Esophagus muscularis mucosa (tissue), 4 donors: ENCODE measurements at regions not wholly inside any gene's neighbourhood (a gene's known extent, or its start where the extent isn't known, plus 50 kb on each side); places are given as distances from the start of the nearest gene placed in this dataset.

ENCODE experiments used
- DNase-seq: peaks from one replicate; pipeline ENCODE4 v3.0.0-alpha.2; 2017; ENCODE audit errors: extremely low spot score
- H3K27ac ChIP-seq, 4 donors: fragments of 200-600 bp; sonication (generic); replicated peaks in 1 of 4; 1 replicate in 3 of 4; 2 replicates in 1 of 4; pipeline ENCODE4 v1.5.1; 2016 to 2019; ENCODE audit warnings: mild to moderate bottlenecking in 1 of 4
- H3K27me3 ChIP-seq, 4 donors: fragments of 200-600 bp; sonication (generic); one replicate each; pipeline versions ENCODE4 v1.5.1 to v1.6.0; 2016 to 2019
- H3K36me3 ChIP-seq, 4 donors: fragments of 200-600 bp; sonication (generic); one replicate each; pipeline ENCODE4 v1.5.1; 2016 to 2019
- H3K4me1 ChIP-seq, 4 donors: fragments of 200-600 bp; sonication (generic); one replicate each; pipeline ENCODE4 v1.5.1; 2016 to 2019
- H3K4me3 ChIP-seq, 4 donors: fragments of 200-600 bp; sonication (generic); 1 replicate in 2 of 4; 2 replicates in 2 of 4; pipeline ENCODE4 v1.5.1; 2016 to 2019; ENCODE audit warnings: mild to moderate bottlenecking in 4 of 4, moderate library complexity in 1 of 4
- H3K9me3 ChIP-seq, 4 donors: fragments of 200-600 bp; sonication (generic); 1 replicate in 3 of 4; 2 replicates in 1 of 4; pipeline ENCODE4 v1.5.1; 2016 to 2019
- CTCF ChIP-seq, 3 experiments: fragments of 200-600 bp in 2 of 3; fragments of 450-650 bp in 1 of 3; sonication (generic) in 2 of 3; IDR thresholded peaks; one replicate each; pipeline ENCODE4 v1.5.1; 2017 to 2019; ENCODE audit warnings: antibody characterized with exemption in 3 of 3, mild to moderate bottlenecking in 2 of 3, moderate library complexity in 1 of 3
- EP300 ChIP-seq: sonication (generic); formaldehyde crosslinking; IDR thresholded peaks from one replicate; pipeline ENCODE4 v1.6.1; 2017; ENCODE audit warnings: antibody characterized with exemption
- POLR2A ChIP-seq: fragments of 450-650 bp; IDR thresholded peaks from one replicate; pipeline ENCODE4 v1.6.1; 2017; ENCODE audit warnings: antibody characterized with exemption, moderate library complexity, mild to moderate bottlenecking, low read depth
- POLR2AphosphoS5 ChIP-seq, 2 donors: sonication (generic); formaldehyde crosslinking; IDR thresholded peaks; one replicate each; pipeline ENCODE4 v1.6.1; 2017; ENCODE audit warnings: antibody characterized with exemption in 2 of 2
- WGBS: methylation state at CpG from one replicate; pipeline ENCODE4 v1.1.5; 2018; 5-methylcytosine and 5-hydroxymethylcytosine counted together
- intact Hi-C: fragments of 100-400 bp; cut with DNase I; formaldehyde crosslinking; loops from one replicate; pipeline ENCODE4 v1.15.1; 2023

GRCh38 chr4:89174784-89175183 is 63.5 kb downstream of the TIGD2 start:
- WGBS = 88% methylated on average over 6 of the region's 6 CpGs
- Histone ChIP-seq H3K27me3 (no peaks in the 10 kb centered on the region), H3K27ac (no peak overlapping the region), H3K4me3 (no peak overlapping the region), H3K36me3 (no peaks in the 10 kb centered on the region), H3K4me1 (peaks cover 0 to 7% (median 3%) of the 10 kb centered on the region in 4 donors), H3K9me3 (no peaks in the 10 kb centered on the region)
- TF ChIP-seq CTCF (IDR thresholded peaks at IDR 0.05) (no peak), EP300 (no peak), POLR2A (no peak), POLR2AphosphoS5 (IDR thresholded peaks at IDR 0.05) (no peak)
- intact Hi-C loops = no loop called here
- no peak for DNase-seq

- intact Hi-C loops = no loop called here
- no peak for TF ChIP-seq POLR2AphosphoS5 (IDR thresholded peaks at IDR 0.05)
- TF ChIP-seq EP300 = no peak
- no peak for TF ChIP-seq CTCF (IDR thresholded peaks at IDR 0.05)
These were observed 64.3 kb downstream of the TIGD2 start for GRCh38 chr4:89175611-89176010.

GRCh38 chr4:89177807-89178206 is 66.5 kb downstream of the TIGD2 start:
- no peaks in the 10 kb centered on the region for H3K36me3 ChIP-seq
- H3K4me3 ChIP-seq = no peak overlapping the region
- H3K4me1 ChIP-seq = no peaks in the 10 kb centered on the region
- DNase-seq = no peak
- no peaks in the 10 kb centered on the region for H3K27me3 ChIP-seq
- H3K9me3 ChIP-seq = no peaks in the 10 kb centered on the region
- 69% methylated on average over 1 of the region's 1 CpG for WGBS
- TF ChIP-seq POLR2A (no peak), EP300 (no peak), CTCF (IDR thresholded peaks at IDR 0.05) (no peak), POLR2AphosphoS5 (IDR thresholded peaks at IDR 0.05) (no peak)
- intact Hi-C loops = no loop called here
- H3K27ac ChIP-seq = no peak overlapping the region

More at GRCh38 chr4:89175611-89176010, 64.3 kb downstream of the TIGD2 start:
- Histone ChIP-seq H3K9me3 (no peaks in the 10 kb centered on the region), H3K27me3 (no peaks in the 10 kb centered on the region), H3K27ac (no peak overlapping the region), H3K4me3 (no peak overlapping the region), H3K36me3 (no peaks in the 10 kb centered on the region), H3K4me1 (peaks cover 0 to 7% (median 3%) of the 10 kb centered on the region in 4 donors)
- DNase-seq = no peak

- H3K36me3 ChIP-seq = no peaks in the 10 kb centered on the region
- no peak overlapping the region for H3K27ac ChIP-seq
- no peak overlapping the region for H3K4me3 ChIP-seq
- no peaks in the 10 kb centered on the region for H3K4me1 ChIP-seq
- H3K27me3 ChIP-seq = no peaks in the 10 kb centered on the region
- DNase-seq = no peak
- WGBS = 36% methylated on average over 1 of the region's 1 CpG
- TF ChIP-seq POLR2A = no peak
- TF ChIP-seq POLR2AphosphoS5 (IDR thresholded peaks at IDR 0.05) = no peak
- TF ChIP-seq CTCF (IDR thresholded peaks at IDR 0.05) = no peak
- TF ChIP-seq EP300 = no peak
- intact Hi-C loops = no loop called here
- H3K9me3 ChIP-seq = no peaks in the 10 kb centered on the region
These were observed 73.1 kb downstream of the TIGD2 start for GRCh38 chr4:89184407-89184806.
